Neural progenitor cell (in vitro differentiated cells): ENCODE measurements at regions not wholly inside any gene's neighbourhood (a gene's known extent, or its start where the extent isn't known, plus 50 kb on each side); places are given as distances from the start of the nearest gene placed in this dataset.

Source experiments
- DNase-seq: peaks from one replicate; pipeline ENCODE4 v3.0.0-alpha.2; 2016; ENCODE audit warnings: low spot score
- H2AFZ ChIP-seq: fragments of 200-600 bp; sonication (generic); replicated peaks from 2 replicates; pipeline ENCODE4 v1.6.1; 2016; ENCODE audit warnings: antibody characterized with exemption
- H3F3A ChIP-seq: fragments of 200-600 bp; sonication (generic); 2 replicates; pipeline ENCODE4 v1.6.1; 2016; ENCODE audit warnings: antibody characterized with exemption, low read depth
- H3K27ac ChIP-seq: fragments of 200-600 bp; sonication (generic); 2 replicates; pipeline ENCODE4 v1.5.1; 2016; ENCODE audit warnings: mild to moderate bottlenecking
- H3K27me3 ChIP-seq: fragments of 200-600 bp; sonication (generic); 2 replicates; pipeline ENCODE4 v1.6.1; 2016; ENCODE audit warnings: mild to moderate bottlenecking, moderate library complexity
- H3K36me3 ChIP-seq: fragments of 200-600 bp; sonication (generic); 2 replicates; pipeline ENCODE4 v1.5.1; 2016
- H3K4me1 ChIP-seq: fragments of 200-600 bp; sonication (generic); 2 replicates; pipeline ENCODE4 v1.6.1; 2016; ENCODE audit warnings: mixed run types
- H3K4me2 ChIP-seq: fragments of 200-600 bp; sonication (generic); 2 replicates; pipeline ENCODE4 v1.6.1; 2016
- H3K4me3 ChIP-seq: fragments of 200-600 bp; sonication (generic); 2 replicates; pipeline ENCODE4 v1.5.1; 2016
- H3K79me2 ChIP-seq: fragments of 200-600 bp; sonication (generic); 2 replicates; pipeline ENCODE4 v1.6.1; 2016; ENCODE audit warnings: low read depth
- H3K9ac ChIP-seq: fragments of 200-600 bp; sonication (generic); 2 replicates; pipeline ENCODE4 v1.6.1; 2016
- H3K9me3 ChIP-seq: fragments of 200-600 bp; sonication (generic); 2 replicates; pipeline ENCODE4 v1.5.1; 2016; ENCODE audit warnings: low read depth
- H4K20me1 ChIP-seq: fragments of 200-600 bp; sonication (generic); 2 replicates; pipeline ENCODE4 v1.6.1; 2016; ENCODE audit warnings: low read depth
- H3K27ac Mint-ChIP-seq: 3 replicates; pipeline ENCODE4 v1.8.0; 2021; ENCODE audit warnings: mixed read lengths
- H3K27me3 Mint-ChIP-seq: 2 replicates; pipeline ENCODE4 v1.8.0; 2022; ENCODE audit warnings: low read depth, mild to moderate bottlenecking, inconsistent platforms, moderate library complexity, mixed read lengths; ENCODE audit not compliant: insufficient read depth
- H3K36me3 Mint-ChIP-seq: 3 replicates; pipeline ENCODE4 v1.8.0; 2021; ENCODE audit warnings: mixed read lengths
- H3K4me1 Mint-ChIP-seq: 3 replicates; pipeline ENCODE4 v1.8.0; 2021; ENCODE audit warnings: mixed read lengths
- H3K4me3 Mint-ChIP-seq: 3 replicates; pipeline ENCODE4 v1.8.0; 2021; ENCODE audit warnings: mild to moderate bottlenecking, moderate library complexity, mixed read lengths
- H3K9me3 Mint-ChIP-seq: 3 replicates; pipeline ENCODE4 v1.8.0; 2020; ENCODE audit warnings: mixed read lengths
- CTCF ChIP-seq: fragments of 200-600 bp; sonication (generic); IDR thresholded peaks from 2 replicates; pipeline ENCODE4 v1.5.1; 2017; ENCODE audit warnings: antibody characterized with exemption, mild to moderate bottlenecking
- EZH2 ChIP-seq: fragments of 200-600 bp; sonication (generic); IDR thresholded peaks from 2 replicates; pipeline ENCODE4 v1.6.1; 2017; ENCODE audit warnings: antibody characterized with exemption, mild to moderate bottlenecking, moderate library complexity
- EZH2phosphoT487 ChIP-seq: fragments of 200-600 bp; sonication (generic); IDR thresholded peaks from 2 replicates; pipeline ENCODE4 v1.6.1; 2017; ENCODE audit warnings: antibody characterized with exemption

- peaks cover 25% of the 10 kb centered on the region for H3K79me2 ChIP-seq
These were observed 509.1 kb downstream of the PCNX1 start for GRCh38 chr14:71416392-71416791.

GRCh38 chr14:71418532-71419245 lies 511.4 kb downstream of the PCNX1 start:
- no peaks in the 10 kb centered on the region for H4K20me1 ChIP-seq
- Mint-ChIP-seq H3K9me3 (peaks cover 8% of the 10 kb centered on the region), H3K27me3 (no peaks in the 10 kb centered on the region), H3K27ac (no peak overlapping the region), H3K4me3 (no peak overlapping the region), H3K4me1 (no peaks in the 10 kb centered on the region), H3K36me3 (peaks cover 31% of the 10 kb centered on the region)
- no peaks in the 10 kb centered on the region for H3K9me3 ChIP-seq
- H3K9ac ChIP-seq = no peak overlapping the region
- no peak for TF ChIP-seq EZH2
- no peak for TF ChIP-seq EZH2phosphoT487
- no peak for TF ChIP-seq CTCF
- no peaks in the 10 kb centered on the region for H3K4me1 ChIP-seq
- peaks cover 8% of the 10 kb centered on the region for H3K79me2 ChIP-seq
- H3K4me2 ChIP-seq = no peak overlapping the region
- H3K27me3 ChIP-seq = no peaks in the 10 kb centered on the region
- no peak overlapping the region for H3K4me3 ChIP-seq
- no peaks in the 10 kb centered on the region for H3K36me3 ChIP-seq
- no peak for DNase-seq
- H3F3A ChIP-seq = no peaks in the 10 kb centered on the region
- no peak overlapping the region for H2AFZ ChIP-seq
- no peak overlapping the region for H3K27ac ChIP-seq

More at GRCh38 chr14:71416392-71416791, 509.1 kb downstream of the PCNX1 start:
- Histone ChIP-seq H3K27me3 (no peaks in the 10 kb centered on the region), H3K4me2 (no peak overlapping the region), H3K9me3 (no peaks in the 10 kb centered on the region), H3K36me3 (no peaks in the 10 kb centered on the region), H2AFZ (no peak overlapping the region), H3K9ac (no peak overlapping the region), H3K27ac (no peak overlapping the region), H3K4me1 (no peaks in the 10 kb centered on the region), H4K20me1 (no peaks in the 10 kb centered on the region), H3K4me3 (no peak overlapping the region), H3F3A (no peaks in the 10 kb centered on the region)
- Mint-ChIP-seq H3K27me3 (no peaks in the 10 kb centered on the region), H3K27ac (no peak overlapping the region), H3K4me1 (no peaks in the 10 kb centered on the region), H3K9me3 (peaks cover 4% of the 10 kb centered on the region), H3K4me3 (no peak overlapping the region), H3K36me3 (peaks cover 29% of the 10 kb centered on the region)
- TF ChIP-seq EZH2 (no peak), EZH2phosphoT487 (no peak), CTCF (no peak)
- no peak for DNase-seq

- Histone ChIP-seq H3K79me2 (peaks cover 40% of the 10 kb centered on the region), H3K27ac (no peak overlapping the region)
- H3K36me3 Mint-ChIP-seq = peaks cover 41% of the 10 kb centered on the region
These were observed 508.7 kb upstream of the RGS6 start for GRCh38 chr14:71423481-71423880.

More at GRCh38 chr14:71423481-71423880, 508.7 kb upstream of the RGS6 start:
- Histone ChIP-seq H3F3A (no peaks in the 10 kb centered on the region), H3K9me3 (peaks cover 14% of the 10 kb centered on the region), H3K9ac (no peak overlapping the region), H3K4me1 (no peaks in the 10 kb centered on the region), H3K27me3 (no peaks in the 10 kb centered on the region), H3K36me3 (peaks cover 15% of the 10 kb centered on the region), H2AFZ (no peak overlapping the region), H4K20me1 (no peaks in the 10 kb centered on the region), H3K4me3 (no peak overlapping the region), H3K4me2 (no peak overlapping the region)
- no peak overlapping the region for H3K27ac Mint-ChIP-seq
- TF ChIP-seq CTCF (no peak), EZH2phosphoT487 (no peak), EZH2 (no peak)
- H3K4me3 Mint-ChIP-seq = no peak overlapping the region
- no peaks in the 10 kb centered on the region for H3K27me3 Mint-ChIP-seq
- no peak for DNase-seq
- H3K4me1 Mint-ChIP-seq = peaks cover 3% of the 10 kb centered on the region
- H3K9me3 Mint-ChIP-seq = peaks cover 38% of the 10 kb centered on the region
